Keratinocyte (primary cell): ENCODE measurements at regions not wholly inside any gene's neighbourhood (a gene's known extent, or its start where the extent isn't known, plus 50 kb on each side); places are given as distances from the start of the nearest gene placed in this dataset.

Experiments used
- DNase-seq: peaks from one replicate; pipeline ENCODE4 v3.0.0-alpha.2; 2011; ENCODE audit warnings: low read depth, missing footprints, low spot score
- FAIRE-seq: peaks from 2 replicates; lab custom pipeline; 2011; peaks lifted over from hg19 to GRCh38; lab: Jason Lieb, UNC
- H2AFZ ChIP-seq: 2 replicates; pipeline ENCODE4 v1.6.0; 2012; ENCODE audit warnings: low read length, control low read depth, inconsistent platforms; ENCODE audit not compliant: control insufficient read depth
- H3K27ac ChIP-seq: 2 replicates; pipeline ENCODE4 v1.5.1; 2011; ENCODE audit warnings: low read length; ENCODE audit not compliant: control insufficient read depth, insufficient read depth
- H3K27me3 ChIP-seq: 3 replicates; pipeline ENCODE4 v1.6.0; 2011; ENCODE audit warnings: low read length; ENCODE audit not compliant: control insufficient read depth, insufficient read depth; ENCODE audit errors: extremely low read depth
- H3K36me3 ChIP-seq, 2 experiments: 2 replicates in 1 of 2; 3 replicates in 1 of 2; pipeline ENCODE4 v1.5.1; 2011; ENCODE audit warnings: low read length in 2 of 2, mild to moderate bottlenecking in 1 of 2; ENCODE audit not compliant: control insufficient read depth in 2 of 2, insufficient read depth in 2 of 2; ENCODE audit errors: extremely low read depth in 1 of 2
- H3K4me1 ChIP-seq: 3 replicates; pipeline ENCODE4 v1.5.1; 2011; ENCODE audit warnings: low read length; ENCODE audit not compliant: control insufficient read depth, insufficient read depth; ENCODE audit errors: extremely low read depth
- H3K4me2 ChIP-seq: 3 replicates; pipeline ENCODE4 v1.6.0; 2011; ENCODE audit warnings: low read depth, low read length; ENCODE audit not compliant: control insufficient read depth, insufficient read depth; ENCODE audit errors: extremely low read depth
- H3K4me3 ChIP-seq, 3 experiments: fragments of 200-600 bp in 1 of 3; sonication (generic) in 1 of 3; 2 replicates in 2 of 3; 3 replicates in 1 of 3; pipeline ENCODE4 v1.5.1; 2011 to 2016; ENCODE audit warnings: low read length in 3 of 3, mild to moderate bottlenecking in 3 of 3, control low read depth in 2 of 3, inconsistent platforms in 1 of 3, low read depth in 1 of 3, mixed read lengths in 1 of 3, mixed run types in 1 of 3, moderate library complexity in 1 of 3; ENCODE audit not compliant: control insufficient read depth in 2 of 3, insufficient read depth in 2 of 3; ENCODE audit errors: extremely low read depth in 1 of 3
- H3K79me2 ChIP-seq: 2 replicates; pipeline ENCODE4 v1.6.0; 2012; ENCODE audit warnings: low read length; ENCODE audit not compliant: control insufficient read depth, insufficient read depth
- H3K9ac ChIP-seq: 3 replicates; pipeline ENCODE4 v1.6.0; 2011; ENCODE audit warnings: low read length; ENCODE audit not compliant: control insufficient read depth, insufficient read depth; ENCODE audit errors: extremely low read depth
- H3K9me1 ChIP-seq: 3 replicates; pipeline ENCODE4 v1.6.0; 2011; ENCODE audit warnings: low read length; ENCODE audit not compliant: control insufficient read depth, insufficient read depth; ENCODE audit errors: extremely low read depth
- H3K9me3 ChIP-seq: 2 replicates; pipeline ENCODE4 v1.5.1; 2012; ENCODE audit warnings: low read depth, low read length; ENCODE audit not compliant: control insufficient read depth
- H4K20me1 ChIP-seq: 3 replicates; pipeline ENCODE4 v1.6.0; 2011; ENCODE audit warnings: low read length; ENCODE audit not compliant: control insufficient read depth, insufficient read depth; ENCODE audit errors: extremely low read depth
- CTCF ChIP-seq, 3 experiments: IDR thresholded peaks in 1 of 3; conservative IDR thresholded peaks in 1 of 3; optimal IDR thresholded peaks in 1 of 3; 2 replicates in 2 of 3; 3 replicates in 1 of 3; pipeline versions ENCODE3 to v1.5.1; 2011; ENCODE audit warnings: low read length in 3 of 3, mild to moderate bottlenecking in 3 of 3, moderate library complexity in 2 of 3, control low read depth in 1 of 3, inconsistent platforms in 1 of 3; ENCODE audit not compliant: insufficient read depth in 2 of 3; ENCODE audit errors: extremely low read depth in 1 of 3
- EZH2 ChIP-seq: IDR thresholded peaks from one replicate; pipeline ENCODE4 v1.6.1; 2012; ENCODE audit warnings: inconsistent platforms, mild to moderate bottlenecking, low read length, moderate library complexity
- dilution Hi-C: fragments of 300-500 bp; cut with MboI; formaldehyde crosslinking; loops from one replicate; pipeline ENCODE4 v1.7.0; 2020; ENCODE audit warnings: low sequenced_read_pairs; ENCODE audit not compliant: extremely low pct_ligation_motif_present

GRCh38 chr9:25857147-25857546 is 178.9 kb upstream of the TUSC1 start:
- TF ChIP-seq EZH2 (no peak), CTCF (optimal IDR thresholded peaks at IDR 0.05 in 1 of 3, IDR thresholded peaks at IDR 0.05 in 1 of 3, conservative IDR thresholded peaks at IDR 0.05 in 1 of 3; ENCODE audit: extremely low read depth in 1 of 3, insufficient read depth in 2 of 3, low read length in 3 of 3) (no peak)
- Histone ChIP-seq H3K36me3 (no peaks in the 10 kb centered on the region), H3K4me2 (no peak overlapping the region), H3K4me3 (no peak overlapping the region), H3K27ac (no peak overlapping the region), H3K9me1 (no peaks in the 10 kb centered on the region), H2AFZ (no peak overlapping the region), H3K27me3 (no peaks in the 10 kb centered on the region), H3K9me3 (no peaks in the 10 kb centered on the region), H3K9ac (no peak overlapping the region), H3K4me1 (no peaks in the 10 kb centered on the region), H3K79me2 (no peaks in the 10 kb centered on the region), H4K20me1 (no peaks in the 10 kb centered on the region)
- DNase-seq (no peak), FAIRE-seq (no peak)
- dilution Hi-C loops: no loop called here

- no peak overlapping the region for H3K27ac ChIP-seq
- dilution Hi-C loops: no loop called here
- H3K9me1 ChIP-seq: no peaks in the 10 kb centered on the region
- H3K79me2 ChIP-seq: no peaks in the 10 kb centered on the region
- no peaks in the 10 kb centered on the region for H3K9me3 ChIP-seq
- no peak for FAIRE-seq
- no peaks in the 10 kb centered on the region for H3K36me3 ChIP-seq
- no peaks in the 10 kb centered on the region for H3K4me1 ChIP-seq
- no peak overlapping the region for H2AFZ ChIP-seq
- H3K27me3 ChIP-seq: no peaks in the 10 kb centered on the region
- no peak overlapping the region for H3K4me2 ChIP-seq
- no peak for DNase-seq
- H3K4me3 ChIP-seq: no peak overlapping the region
- H3K9ac ChIP-seq: no peak overlapping the region
- no peak for TF ChIP-seq CTCF (optimal IDR thresholded peaks at IDR 0.05 in 1 of 3, IDR thresholded peaks at IDR 0.05 in 1 of 3, conservative IDR thresholded peaks at IDR 0.05 in 1 of 3; ENCODE audit: extremely low read depth in 1 of 3, insufficient read depth in 2 of 3, low read length in 3 of 3)
- no peak for TF ChIP-seq EZH2
- no peaks in the 10 kb centered on the region for H4K20me1 ChIP-seq
Observed at GRCh38 chr9:25850803-25851202, 172.6 kb upstream of the TUSC1 start.
